MCF 10A (cell line): ENCODE measurements at regions not wholly inside any gene's neighbourhood (a gene's known extent, or its start where the extent isn't known, plus 50 kb on each side); places are given as distances from the start of the nearest gene placed in this dataset.

Experiments used
- BruUV-seq: library from RNA; stranded (reverse); fragments of 400-500 nt; replicated peaks from 2 replicates; lab custom pipeline; 2021; lab: Mats Ljungman, UMichigan
- CTCF ChIA-PET: fragments of 300-600 bp; sonication (Branson Sonifier 250); formaldehyde crosslinking; extraction: SDS; loops from one replicate; lab custom pipeline; 2021; ENCODE audit warnings: antibody characterized with exemption, inconsistent platforms; lab: Yijun Ruan, JAX
- POLR2A ChIA-PET: fragments of 300-600, 350-650 bp; sonication (Branson Sonifier 250); formaldehyde crosslinking; extraction: SDS; loops from one replicate; lab custom pipeline; 2020; ENCODE audit warnings: antibody characterized with exemption, inconsistent platforms; lab: Yijun Ruan, JAX
- DNase-seq: peaks from one replicate; pipeline ENCODE4 v3.0.0-alpha.2; 2018; ENCODE audit not compliant: unreplicated experiment
- H3K27ac Mint-ChIP-seq: one replicate; pipeline ENCODE4 v1.8.0; 2022; ENCODE audit warnings: mild to moderate bottlenecking, low read depth, mixed read lengths; ENCODE audit not compliant: unreplicated experiment
- H3K27me3 Mint-ChIP-seq: one replicate; pipeline ENCODE4 v1.8.0; 2022; ENCODE audit warnings: mixed read lengths; ENCODE audit not compliant: insufficient read depth, unreplicated experiment
- H3K36me3 Mint-ChIP-seq: one replicate; pipeline ENCODE4 v1.8.0; 2022; ENCODE audit warnings: mild to moderate bottlenecking, moderate library complexity, mixed read lengths; ENCODE audit not compliant: insufficient read depth, unreplicated experiment
- H3K4me1 Mint-ChIP-seq: one replicate; pipeline ENCODE4 v1.8.0; 2022; ENCODE audit warnings: mixed read lengths; ENCODE audit not compliant: insufficient read depth, unreplicated experiment
- H3K4me3 Mint-ChIP-seq: one replicate; pipeline ENCODE4 v1.8.0; 2022; ENCODE audit warnings: mild to moderate bottlenecking, moderate library complexity, mixed read lengths; ENCODE audit not compliant: unreplicated experiment
- H3K9me3 Mint-ChIP-seq: one replicate; pipeline ENCODE4 v1.8.0; 2022; ENCODE audit warnings: mixed read lengths; ENCODE audit not compliant: unreplicated experiment
- intact Hi-C: fragments of 100-400 bp; cut with micrococcal nuclease; formaldehyde crosslinking; loops from 2 replicates; pipeline ENCODE4 v1.14.1; 2022
- TF ChIP-seq, protein P1 (sequence below): fragments of 200-600 bp; IDR thresholded peaks from one replicate; pipeline ENCODE4 v1.8.0; 2022; ENCODE audit warnings: antibody characterized with exemption, mild to moderate bottlenecking; ENCODE audit not compliant: unreplicated experiment

GRCh38 chr20:56060486-56060885, 55.2 kb upstream of the CBLN4 start:
- ChIA-PET CTCF (interaction anchor here (0.5 kb wide), 1 partner anchor 207 kb away, joined by 3 read pairs; no protein-coding TSS in a partner anchor), POLR2A (no interaction called here)
- H3K4me3 Mint-ChIP-seq, result no peak overlapping the region
- no peaks in the 10 kb centered on the region for H3K4me1 Mint-ChIP-seq
- TF ChIP-seq, protein P1, sequence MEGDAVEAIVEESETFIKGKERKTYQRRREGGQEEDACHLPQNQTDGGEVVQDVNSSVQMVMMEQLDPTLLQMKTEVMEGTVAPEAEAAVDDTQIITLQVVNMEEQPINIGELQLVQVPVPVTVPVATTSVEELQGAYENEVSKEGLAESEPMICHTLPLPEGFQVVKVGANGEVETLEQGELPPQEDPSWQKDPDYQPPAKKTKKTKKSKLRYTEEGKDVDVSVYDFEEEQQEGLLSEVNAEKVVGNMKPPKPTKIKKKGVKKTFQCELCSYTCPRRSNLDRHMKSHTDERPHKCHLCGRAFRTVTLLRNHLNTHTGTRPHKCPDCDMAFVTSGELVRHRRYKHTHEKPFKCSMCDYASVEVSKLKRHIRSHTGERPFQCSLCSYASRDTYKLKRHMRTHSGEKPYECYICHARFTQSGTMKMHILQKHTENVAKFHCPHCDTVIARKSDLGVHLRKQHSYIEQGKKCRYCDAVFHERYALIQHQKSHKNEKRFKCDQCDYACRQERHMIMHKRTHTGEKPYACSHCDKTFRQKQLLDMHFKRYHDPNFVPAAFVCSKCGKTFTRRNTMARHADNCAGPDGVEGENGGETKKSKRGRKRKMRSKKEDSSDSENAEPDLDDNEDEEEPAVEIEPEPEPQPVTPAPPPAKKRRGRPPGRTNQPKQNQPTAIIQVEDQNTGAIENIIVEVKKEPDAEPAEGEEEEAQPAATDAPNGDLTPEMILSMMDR, result no peak
- intact Hi-C loops, result no loop called here
- peaks cover 15% of the 10 kb centered on the region for H3K9me3 Mint-ChIP-seq
- no peak overlapping the region for H3K27ac Mint-ChIP-seq
- no TSS peak for BruUV-seq
- DNase-seq, result no peak
- H3K36me3 Mint-ChIP-seq, result no peaks in the 10 kb centered on the region
- no peaks in the 10 kb centered on the region for H3K27me3 Mint-ChIP-seq

DNA sequence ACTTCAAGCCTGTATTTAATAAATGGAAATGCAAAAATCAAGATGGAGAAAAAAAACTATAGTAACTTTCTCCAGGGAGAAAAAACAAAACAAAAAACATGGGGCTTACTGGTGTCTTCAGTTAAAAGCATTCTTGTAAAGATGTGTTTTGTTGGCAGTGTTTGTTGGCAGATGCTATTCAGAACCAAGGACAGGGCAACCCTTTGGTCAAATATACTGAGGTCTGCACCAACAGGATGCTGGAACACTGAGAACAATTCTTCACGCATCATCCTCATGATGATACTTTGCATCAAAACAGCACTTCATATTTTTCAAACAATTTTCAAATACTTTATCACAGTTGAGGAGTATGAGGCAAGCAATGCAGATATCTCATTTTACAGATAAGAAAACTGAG, 63.7 kb upstream of the CBLN4 start:
- DNase-seq, result no peak
- Mint-ChIP-seq H3K27me3 (no peaks in the 10 kb centered on the region), H3K4me3 (no peak overlapping the region), H3K4me1 (no peaks in the 10 kb centered on the region), H3K9me3 (peaks cover 14% of the 10 kb centered on the region), H3K36me3 (no peaks in the 10 kb centered on the region), H3K27ac (no peak overlapping the region)
- TF ChIP-seq, protein P1, result no peak
- POLR2A ChIA-PET, result no interaction called here
- CTCF ChIA-PET, result no interaction called here
- intact Hi-C loops, result no loop called here
- no TSS peak for BruUV-seq

- no peak for DNase-seq
- Mint-ChIP-seq H3K36me3 (no peaks in the 10 kb centered on the region), H3K4me1 (no peaks in the 10 kb centered on the region), H3K9me3 (peaks cover 24% of the 10 kb centered on the region), H3K4me3 (no peak overlapping the region), H3K27me3 (no peaks in the 10 kb centered on the region), H3K27ac (no peak overlapping the region)
- CTCF ChIA-PET, result no interaction called here
- intact Hi-C loops, result no loop called here
- TF ChIP-seq, protein P1, result no peak
- POLR2A ChIA-PET, result no interaction called here
- no TSS peak for BruUV-seq
Measured at GRCh38 chr20:56072165-56072564, 66.8 kb upstream of the CBLN4 start.

DNA sequence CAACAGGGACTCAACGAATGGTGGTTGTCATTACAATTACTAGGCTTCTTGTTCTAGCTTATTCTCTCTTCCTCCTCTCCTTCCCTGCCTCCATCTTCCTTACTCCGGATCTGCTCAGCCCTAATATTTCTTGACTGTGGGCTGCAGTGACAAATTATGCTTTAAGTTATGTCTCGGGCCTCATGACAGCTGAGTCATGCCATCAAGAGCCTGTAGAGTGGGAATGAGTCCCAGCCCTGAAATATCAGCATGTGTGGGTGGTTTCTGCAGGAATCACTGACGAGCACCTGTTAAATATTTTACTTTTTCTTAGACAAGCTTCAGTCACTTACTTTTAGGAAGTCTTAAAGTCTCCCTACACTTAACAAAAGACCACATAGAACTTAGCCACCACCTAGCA, 83.1 kb upstream of the CBLN4 start:
- H3K4me3 Mint-ChIP-seq, result no peak overlapping the region
- H3K36me3 Mint-ChIP-seq, result peaks cover 6% of the 10 kb centered on the region
- no TSS peak for BruUV-seq
- no peak for DNase-seq
- ChIA-PET CTCF (no interaction called here), POLR2A (no interaction called here)
- TF ChIP-seq, protein P1, result no peak
- intact Hi-C loops, result no loop called here
- no peaks in the 10 kb centered on the region for H3K27me3 Mint-ChIP-seq
- H3K4me1 Mint-ChIP-seq, result no peaks in the 10 kb centered on the region
- H3K27ac Mint-ChIP-seq, result no peak overlapping the region
- peaks cover 30% of the 10 kb centered on the region for H3K9me3 Mint-ChIP-seq
